ENCODE measurements at regions not wholly inside any gene's neighbourhood (a gene's known extent, or its start where the extent isn't known, plus 50 kb on each side); places are given as distances from the start of the nearest gene placed in this dataset.

DNA sequence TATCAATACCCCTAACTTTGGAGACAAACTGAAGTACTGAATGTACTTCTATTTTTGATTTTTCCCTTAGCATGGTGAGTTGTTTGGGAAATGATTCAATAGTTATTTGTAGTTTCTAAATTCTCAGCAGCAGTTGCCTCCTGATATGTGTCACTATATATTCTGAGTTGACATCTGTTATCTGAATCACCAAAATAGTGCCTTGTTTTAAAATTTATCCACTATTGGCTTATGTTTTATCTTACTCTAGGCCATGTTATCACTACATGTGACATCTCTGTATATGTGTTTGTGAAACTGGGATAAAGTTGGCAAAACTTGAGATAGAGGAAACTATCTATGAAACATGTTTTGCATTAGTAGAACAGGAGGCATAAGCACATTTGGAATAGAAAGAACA, 317.6 kb downstream of the TLE4 start:
- no peaks in the 10 kb centered on the region for H3K27me3 ChIP-seq (ENCODE audit: insufficient read depth in 3 of 3, low read length in 2 of 3)
- no peak overlapping the region for H3K4me3 ChIP-seq
- TF ChIP-seq, protein P1, sequence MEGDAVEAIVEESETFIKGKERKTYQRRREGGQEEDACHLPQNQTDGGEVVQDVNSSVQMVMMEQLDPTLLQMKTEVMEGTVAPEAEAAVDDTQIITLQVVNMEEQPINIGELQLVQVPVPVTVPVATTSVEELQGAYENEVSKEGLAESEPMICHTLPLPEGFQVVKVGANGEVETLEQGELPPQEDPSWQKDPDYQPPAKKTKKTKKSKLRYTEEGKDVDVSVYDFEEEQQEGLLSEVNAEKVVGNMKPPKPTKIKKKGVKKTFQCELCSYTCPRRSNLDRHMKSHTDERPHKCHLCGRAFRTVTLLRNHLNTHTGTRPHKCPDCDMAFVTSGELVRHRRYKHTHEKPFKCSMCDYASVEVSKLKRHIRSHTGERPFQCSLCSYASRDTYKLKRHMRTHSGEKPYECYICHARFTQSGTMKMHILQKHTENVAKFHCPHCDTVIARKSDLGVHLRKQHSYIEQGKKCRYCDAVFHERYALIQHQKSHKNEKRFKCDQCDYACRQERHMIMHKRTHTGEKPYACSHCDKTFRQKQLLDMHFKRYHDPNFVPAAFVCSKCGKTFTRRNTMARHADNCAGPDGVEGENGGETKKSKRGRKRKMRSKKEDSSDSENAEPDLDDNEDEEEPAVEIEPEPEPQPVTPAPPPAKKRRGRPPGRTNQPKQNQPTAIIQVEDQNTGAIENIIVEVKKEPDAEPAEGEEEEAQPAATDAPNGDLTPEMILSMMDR (IDR thresholded peaks at IDR 0.05) = no peak
- DNase-seq (no peak), ATAC-seq (peak in 1 of 4 donors; percentile 55)
- no peak overlapping the region for H3K27ac ChIP-seq
- no peaks in the 10 kb centered on the region for H3K36me3 ChIP-seq (ENCODE audit: insufficient read depth in 1 of 2, low read depth in 1 of 2)
- no peaks in the 10 kb centered on the region for H3K4me1 ChIP-seq
- intact Hi-C loops (cut with DNase I) = no loop called here
- no peaks in the 10 kb centered on the region for H3K9me3 ChIP-seq

DNA sequence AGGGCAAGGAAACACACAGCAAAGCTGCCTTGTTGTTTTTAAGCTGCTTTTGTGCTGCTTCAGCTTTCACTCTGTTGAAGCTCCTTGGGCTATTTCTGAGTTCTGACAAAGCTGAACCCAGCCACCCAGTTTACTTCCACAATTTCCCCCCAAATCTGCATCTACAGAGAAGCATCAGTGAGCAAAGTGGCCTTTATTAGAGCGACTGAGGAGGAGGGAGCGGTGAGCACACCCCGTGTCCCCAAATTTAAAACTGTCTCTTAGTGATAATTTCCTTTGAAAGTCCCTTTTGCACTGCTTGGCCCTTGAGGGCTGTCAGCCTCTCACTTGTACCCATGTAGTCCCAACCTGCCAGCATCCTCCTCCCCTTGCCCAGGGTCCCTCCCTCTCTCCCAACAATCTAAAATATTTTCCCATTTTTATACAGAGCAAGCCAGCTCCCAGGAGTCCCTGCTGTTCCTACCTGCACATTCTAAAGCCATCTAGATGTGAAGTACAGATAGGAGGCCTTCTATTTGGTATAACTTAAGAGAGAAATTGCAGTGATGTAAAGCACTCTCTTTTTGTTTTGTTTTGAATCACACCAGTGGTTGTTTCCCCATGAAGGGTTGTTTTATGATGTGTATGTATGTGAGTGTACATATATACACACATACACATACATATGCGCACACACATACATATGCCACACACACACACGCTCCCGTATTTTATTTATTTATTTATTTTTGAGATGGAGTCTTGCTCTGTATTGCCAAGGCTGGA, 313.5 kb downstream of the TLE4 start:
- no peak overlapping the region for H3K4me3 ChIP-seq
- TF ChIP-seq, protein P1 (IDR thresholded peaks at IDR 0.05) = no peak
- no peaks in the 10 kb centered on the region for H3K27me3 ChIP-seq (ENCODE audit: insufficient read depth in 3 of 3, low read length in 2 of 3)
- H3K4me1 ChIP-seq = no peaks in the 10 kb centered on the region
- H3K9me3 ChIP-seq = no peaks in the 10 kb centered on the region
- WGBS, 3 donors = 93 to 95% (median 93%) methylated on average over 6 of the region's 6 CpGs
- no peak overlapping the region for H3K27ac ChIP-seq
- ATAC-seq = no peak
- DNase-seq = no peak
- intact Hi-C loops (cut with DNase I) = no loop called here
- H3K36me3 ChIP-seq (ENCODE audit: insufficient read depth in 1 of 2, low read depth in 1 of 2) = no peaks in the 10 kb centered on the region

DNA sequence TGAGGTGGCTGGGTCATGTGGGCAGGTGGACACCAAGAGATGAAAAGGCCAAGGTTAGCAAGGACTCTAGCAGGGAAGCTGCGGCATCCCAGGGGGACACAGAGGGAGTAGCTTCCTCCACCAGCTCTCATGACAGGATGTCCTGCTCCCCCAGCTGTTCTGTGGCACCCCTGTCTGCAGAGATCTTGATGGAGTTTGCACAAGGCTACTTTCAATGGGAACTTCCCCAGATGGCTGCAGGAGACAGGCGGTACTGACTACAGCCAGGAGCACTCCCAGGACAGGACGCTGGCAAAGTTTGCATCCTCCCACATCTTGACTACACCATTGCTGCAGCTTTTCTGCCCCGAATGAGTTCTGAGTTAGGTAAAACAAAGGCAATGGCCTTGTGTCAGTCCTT, 312.8 kb downstream of the TLE4 start:
- DNase-seq = no peak
- WGBS, 3 donors = 72 to 74% (median 73%) methylated on average over 4 of the region's 4 CpGs

DNA sequence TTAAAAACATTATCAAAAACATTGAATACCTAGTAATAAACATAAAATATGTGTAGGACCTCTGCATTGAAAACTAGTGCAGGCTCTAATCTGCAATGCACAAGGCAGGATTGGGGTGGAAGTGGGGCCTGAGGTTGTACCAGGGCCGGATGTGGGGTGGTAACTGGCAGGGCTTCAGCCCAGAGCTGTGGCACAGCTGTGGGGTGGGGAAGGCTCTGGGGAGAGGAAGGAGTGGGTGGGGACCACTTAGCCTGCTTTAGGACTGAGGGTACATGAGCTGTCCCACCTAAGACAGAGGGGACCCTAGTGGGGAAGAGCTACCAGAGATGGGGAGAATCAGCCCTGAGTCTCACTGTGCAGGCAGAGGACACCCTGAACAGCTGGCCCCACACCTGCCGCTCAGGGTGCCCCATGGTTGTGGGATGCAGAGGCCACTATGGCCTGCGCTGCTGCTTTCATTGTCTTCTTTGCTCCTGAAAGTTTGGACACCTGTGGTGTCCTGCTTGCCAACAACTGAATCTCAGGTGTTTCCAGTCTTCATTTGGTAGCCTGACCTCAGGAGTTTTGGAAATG, 311.4 kb downstream of the TLE4 start:
- no peak for DNase-seq
- no peak for ATAC-seq
- 85 to 90% (median 85%) methylated on average over 3 of the region's 3 CpGs for WGBS, 3 donors

More for the DNA sequence above, 312.8 kb downstream of the TLE4 start:
- no peaks in the 10 kb centered on the region for H3K4me1 ChIP-seq
- H3K27ac ChIP-seq = no peak overlapping the region
- intact Hi-C loops (cut with DNase I) = no loop called here
- TF ChIP-seq, protein P1 (IDR thresholded peaks at IDR 0.05) = no peak
- no peaks in the 10 kb centered on the region for H3K27me3 ChIP-seq (ENCODE audit: insufficient read depth in 3 of 3, low read length in 2 of 3)
- no peak for ATAC-seq
- H3K4me3 ChIP-seq = no peak overlapping the region
- no peaks in the 10 kb centered on the region for H3K36me3 ChIP-seq (ENCODE audit: insufficient read depth in 1 of 2, low read depth in 1 of 2)
- no peaks in the 10 kb centered on the region for H3K9me3 ChIP-seq

More for the DNA sequence above, 311.4 kb downstream of the TLE4 start:
- no peaks in the 10 kb centered on the region for H3K36me3 ChIP-seq (ENCODE audit: insufficient read depth in 1 of 2, low read depth in 1 of 2)
- no peaks in the 10 kb centered on the region for H3K4me1 ChIP-seq
- intact Hi-C loops (cut with DNase I) = no loop called here
- no peak overlapping the region for H3K27ac ChIP-seq
- TF ChIP-seq, protein P1 (IDR thresholded peaks at IDR 0.05) = no peak
- no peaks in the 10 kb centered on the region for H3K27me3 ChIP-seq (ENCODE audit: insufficient read depth in 3 of 3, low read length in 2 of 3)
- no peaks in the 10 kb centered on the region for H3K9me3 ChIP-seq
- no peak overlapping the region for H3K4me3 ChIP-seq
